Right forelimb (tissue), 1 donor: ENCODE measurements at regions not wholly inside any gene's neighbourhood (a gene's known extent, or its start where the extent isn't known, plus 50 kb on each side); places are given as distances from the start of the nearest gene placed in this dataset.
"Not testable (repeated sequence)": the region's sequence is repeated elsewhere in the genome, so short reads cannot be mapped to it uniquely, and the experiment has no call there.

ENCODE experiments used
- DNase-seq: peaks from one replicate; pipeline ENCODE4 v3.0.0-alpha.2; 2018

DNA sequence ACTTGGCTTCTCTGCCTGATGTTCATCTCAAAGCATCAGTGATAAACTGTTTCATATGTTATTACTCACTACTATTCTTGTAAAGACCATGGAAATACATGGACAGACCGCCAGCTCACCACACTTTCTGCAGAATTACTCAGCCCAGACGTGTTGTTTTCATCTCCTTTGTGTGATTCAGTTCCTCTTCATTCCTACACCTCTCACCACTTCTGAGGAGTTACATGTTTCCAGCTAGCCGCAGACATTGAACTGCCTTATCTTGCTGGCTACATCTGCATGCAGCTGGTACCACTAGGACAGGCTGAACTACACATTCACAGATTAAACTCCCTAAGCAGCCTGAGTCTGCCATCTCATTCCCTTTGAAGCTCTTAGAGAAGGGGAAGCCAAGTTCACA lies 443.2 kb upstream of the FGF16 start:
- DNase-seq, result no peak

- DNase-seq, result peak; percentile 59
Observed at GRCh38 chrX:77009691-77010090, 437.5 kb upstream of the FGF16 start.

GRCh38 chrX:77014377-77015372 lies 432.5 kb upstream of the FGF16 start:
- no peak for DNase-seq

GRCh38 chrX:77017093-77017492 lies 430.1 kb upstream of the FGF16 start:
- DNase-seq, result no peak

- DNase-seq, result not testable (repeated sequence)
Observed at GRCh38 chrX:77046180-77046810, 400.9 kb upstream of the FGF16 start.

- DNase-seq, result no peak
Observed at GRCh38 chrX:77060572-77060971, 386.6 kb upstream of the FGF16 start.

- no peak for DNase-seq
Observed at GRCh38 chrX:77061022-77061421, 386.2 kb upstream of the FGF16 start.

DNA sequence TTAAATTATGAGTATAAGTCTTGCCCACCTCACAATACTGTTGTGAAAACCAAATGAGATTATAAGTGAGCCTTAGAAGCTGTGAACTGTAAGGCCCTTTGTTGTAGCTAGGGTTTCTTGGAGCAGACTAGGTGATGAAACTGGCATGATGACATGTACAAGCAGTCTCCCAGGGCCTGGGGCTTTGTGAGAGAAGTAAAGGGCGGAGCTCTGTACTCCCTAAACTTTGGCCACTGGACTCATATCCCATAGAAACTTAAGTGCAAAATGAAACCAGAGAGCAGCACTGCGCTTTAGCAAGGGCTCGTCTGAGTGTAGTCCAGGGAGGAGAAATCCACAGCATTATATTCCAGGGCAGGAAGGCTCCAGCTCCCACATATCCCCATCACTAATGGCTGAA lies 385.6 kb upstream of the FGF16 start:
- DNase-seq, result no peak

DNA sequence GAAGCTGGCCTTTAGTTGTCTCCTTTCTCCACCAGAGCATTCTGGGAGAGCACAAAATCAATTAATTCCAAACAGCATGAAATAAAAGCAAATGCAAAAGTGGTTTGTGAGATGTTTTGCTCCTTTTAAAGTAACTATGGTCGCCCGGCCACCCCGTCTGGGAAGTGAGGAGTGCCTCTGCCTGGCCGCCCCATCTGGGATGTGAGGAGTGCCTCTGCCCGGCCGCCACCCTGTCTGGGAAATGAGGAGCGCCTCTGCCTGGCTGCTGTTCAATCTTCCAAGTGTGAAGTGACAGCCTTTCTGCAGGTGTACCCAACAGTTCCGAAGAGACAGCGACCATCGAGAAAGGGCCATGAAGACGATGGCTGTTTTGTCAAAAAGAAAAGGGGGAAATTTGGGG lies 381.3 kb upstream of the FGF16 start:
- no peak for DNase-seq

GRCh38 chrX:77070202-77070918 lies 376.8 kb upstream of the FGF16 start:
- no peak for DNase-seq

- DNase-seq, result no peak
Observed at GRCh38 chrX:77076896-77077295, 370.3 kb upstream of the FGF16 start.

DNA sequence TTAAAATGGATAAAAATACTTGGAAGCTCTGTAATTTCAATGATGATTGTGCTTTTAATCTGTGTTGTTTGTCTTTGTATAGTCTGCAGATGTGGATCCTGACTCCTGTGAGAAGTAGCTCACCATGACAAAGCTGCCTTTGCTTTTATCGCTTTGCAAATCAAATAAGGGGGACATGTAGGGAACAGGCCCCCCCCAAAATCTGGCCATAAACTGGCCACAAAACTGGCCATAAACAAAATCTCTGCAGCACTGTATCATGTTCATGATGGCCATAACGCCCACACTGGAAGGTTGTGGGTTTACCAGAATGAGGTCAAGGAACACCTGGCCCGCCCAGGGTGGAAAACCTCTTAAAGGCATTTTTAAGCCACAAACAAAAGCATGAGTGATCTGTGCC lies 366.0 kb upstream of the FGF16 start:
- not testable (repeated sequence) for DNase-seq

- no peak for DNase-seq
Observed at GRCh38 chrX:77085372-77085771, 361.8 kb upstream of the FGF16 start.

DNA sequence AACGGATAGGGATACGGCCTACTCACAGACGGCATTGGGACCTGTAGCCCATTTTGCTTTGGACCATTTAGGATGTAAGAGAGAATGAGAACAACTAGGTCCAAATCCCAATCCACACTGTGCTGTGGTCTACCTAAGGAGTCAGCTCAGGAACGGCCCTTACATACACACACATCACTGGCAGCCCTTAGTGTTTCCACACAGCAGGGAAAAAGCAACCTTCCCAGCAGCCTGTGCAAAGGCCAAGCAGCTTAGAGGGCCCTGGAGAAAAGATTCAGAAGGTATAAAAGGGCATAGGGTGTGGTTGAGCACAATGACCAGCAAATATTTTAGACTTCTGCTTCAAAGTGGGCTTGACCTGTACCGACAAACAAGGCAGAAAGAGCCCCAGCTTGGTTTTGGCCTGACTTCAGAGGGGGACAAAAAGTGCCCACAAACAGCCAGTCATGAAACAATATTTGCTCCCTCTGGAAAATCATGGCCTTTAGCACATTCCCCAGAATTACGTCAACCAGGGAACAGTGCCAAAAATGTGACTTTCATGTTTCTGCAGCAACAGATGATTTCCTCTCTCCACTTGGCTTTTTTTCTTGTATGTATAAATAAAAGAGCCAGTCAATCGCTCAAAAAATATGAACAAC lies 359.5 kb upstream of the FGF16 start:
- DNase-seq, result peak; percentile 60

- no peak for DNase-seq
Observed at GRCh38 chrX:77088233-77088632, 359.0 kb upstream of the FGF16 start.

DNA sequence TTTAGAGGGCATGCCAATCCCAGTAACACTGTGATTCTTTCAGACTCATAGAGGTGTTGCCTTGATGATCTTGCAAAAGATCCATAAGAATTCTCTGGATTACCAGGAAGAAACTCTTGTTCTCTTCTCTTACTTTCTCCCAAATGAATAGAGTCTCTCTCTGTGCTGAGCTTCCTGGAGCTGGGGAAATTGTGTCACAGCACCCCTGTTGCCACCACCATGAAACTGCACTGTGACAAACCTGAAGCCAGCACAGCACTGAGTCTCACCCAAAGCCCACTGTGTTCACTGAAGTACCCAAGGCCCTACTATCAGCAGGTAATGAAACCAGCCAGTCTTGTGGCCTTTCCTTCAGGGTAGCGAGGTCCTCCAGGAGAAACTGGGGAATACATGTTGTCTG lies 332.7 kb upstream of the FGF16 start:
- no peak for DNase-seq

- DNase-seq, result no peak
Observed at GRCh38 chrX:77118686-77119085, 328.5 kb upstream of the FGF16 start.

DNA sequence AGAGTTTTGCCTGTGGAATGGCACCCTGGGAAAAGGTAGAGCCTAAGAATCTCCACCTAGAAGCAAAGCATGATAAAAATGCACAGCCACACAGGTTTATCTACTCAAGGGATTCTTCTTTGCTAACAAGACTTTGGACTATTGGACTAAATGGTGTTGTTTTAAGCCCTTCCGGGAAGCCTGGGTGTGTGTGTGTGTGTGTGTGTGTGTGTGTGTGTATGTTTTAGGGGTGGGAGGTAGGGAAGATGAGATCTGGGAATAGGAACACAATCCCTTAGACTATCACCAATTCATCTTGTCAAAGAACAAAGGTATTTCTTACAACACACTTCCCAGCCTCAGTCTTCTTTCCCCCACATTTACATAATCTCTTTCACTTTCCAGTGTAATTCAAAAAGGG lies 327.5 kb upstream of the FGF16 start:
- no peak for DNase-seq

DNA sequence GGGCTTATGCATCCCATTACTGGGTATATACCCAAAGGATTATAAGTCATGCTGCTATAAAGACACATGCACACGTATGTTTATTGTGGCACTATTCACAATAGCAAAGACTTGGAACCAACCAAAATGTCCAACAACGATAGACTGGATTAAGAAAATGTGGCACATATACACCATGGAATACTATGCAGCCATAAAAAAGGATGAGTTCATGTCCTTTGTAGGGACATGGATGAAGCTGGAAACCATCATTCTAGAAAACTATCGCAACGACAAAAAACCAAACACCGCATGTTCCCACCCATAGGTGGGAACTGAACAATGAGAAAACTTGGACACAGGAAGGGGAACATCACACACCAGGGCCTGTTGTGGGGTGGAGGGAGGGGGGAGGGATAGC lies 323.3 kb upstream of the FGF16 start:
- DNase-seq, result not testable (repeated sequence)

DNA sequence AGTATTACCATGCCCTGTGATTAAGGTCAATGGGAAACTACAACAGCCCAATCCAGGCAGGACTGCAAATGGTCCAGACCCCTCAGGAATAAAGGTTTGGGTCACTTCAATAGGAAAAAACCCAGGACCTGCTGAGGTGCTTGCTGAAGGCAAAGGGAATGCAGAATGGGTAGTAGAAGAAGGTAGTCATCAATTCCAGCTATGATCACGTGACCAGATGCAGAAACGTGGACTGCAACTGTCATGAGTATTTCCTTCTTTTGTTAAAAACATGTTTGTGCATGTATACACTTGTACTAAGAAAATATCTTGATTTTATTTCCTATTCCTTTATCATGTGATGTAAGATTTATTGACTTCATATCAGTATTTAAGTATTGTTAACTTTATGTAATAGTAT lies 319.6 kb upstream of the FGF16 start:
- DNase-seq, result not testable (repeated sequence)

GRCh38 chrX:77143907-77144306 lies 303.3 kb upstream of the FGF16 start:
- DNase-seq, result no peak

DNA sequence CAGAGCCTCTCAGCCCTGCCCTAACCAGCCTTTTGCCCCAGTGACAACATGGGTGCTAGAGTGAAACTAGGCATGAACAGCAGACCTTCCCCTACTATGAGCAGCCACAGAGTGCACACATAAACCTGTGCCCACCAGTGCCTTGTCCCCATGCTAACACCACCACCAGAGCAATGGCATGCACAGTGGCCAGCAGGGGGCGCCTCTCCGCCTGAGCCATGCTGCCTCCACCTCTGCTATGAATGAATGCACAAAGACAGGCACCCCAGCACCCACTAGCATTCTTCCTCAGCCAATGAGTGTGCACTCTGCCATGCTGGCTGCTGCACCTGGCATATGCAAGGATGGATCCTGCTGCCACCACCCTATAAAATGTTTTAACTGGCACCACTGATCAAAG lies 286.9 kb upstream of the FGF16 start:
- DNase-seq, result no peak

DNA sequence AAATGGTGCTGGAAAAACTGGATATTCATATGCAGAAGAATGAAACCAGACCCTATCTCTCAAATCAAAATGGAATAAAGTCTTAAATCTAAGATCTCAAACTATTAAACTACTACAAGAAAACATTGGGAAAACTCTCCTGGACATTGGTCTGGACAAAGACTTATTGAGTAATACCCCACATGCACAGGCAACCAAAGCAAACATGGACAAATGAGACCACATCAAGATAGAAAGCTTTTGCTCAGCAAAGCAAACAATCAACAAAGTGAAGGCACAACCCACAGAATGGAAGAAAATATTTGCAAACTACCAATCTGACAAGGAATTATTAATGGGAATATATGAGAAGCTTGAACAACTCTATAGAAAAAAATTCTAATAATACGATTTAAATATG lies 284.4 kb upstream of the FGF16 start:
- no peak for DNase-seq
